DMS53 treated with DMSO at 0.1 percent for 48 hours (cell line): ENCODE measurements at regions not wholly inside any gene's neighbourhood (a gene's known extent, or its start where the extent isn't known, plus 50 kb on each side); places are given as distances from the start of the nearest gene placed in this dataset.

Experiments used
- DNase-seq: peaks from one replicate; lab custom pipeline; 2025; ENCODE audit not compliant: unreplicated experiment; lab: John Stamatoyannopoulos, UW

- DNase-seq: no peak
Measured at GRCh38 chrX:20393944-20394343, 127.2 kb upstream of the RPS6KA3 start.

GRCh38 chrX:20388594-20388993 is 121.9 kb upstream of the RPS6KA3 start:
- no peak for DNase-seq

- no peak for DNase-seq
Measured at GRCh38 chrX:20383477-20383876, 116.8 kb upstream of the RPS6KA3 start.

- peak; percentile 42 for DNase-seq
Measured at GRCh38 chrX:20382518-20383297, 116.0 kb upstream of the RPS6KA3 start.

GRCh38 chrX:20382082-20382481 is 115.4 kb upstream of the RPS6KA3 start:
- no peak for DNase-seq

- peak; percentile 89 for DNase-seq
Measured at GRCh38 chrX:20378233-20378920, 111.7 kb upstream of the RPS6KA3 start.

GRCh38 chrX:20374900-20375438 is 108.3 kb upstream of the RPS6KA3 start:
- DNase-seq: peak; percentile 55

GRCh38 chrX:20374450-20374849 is 107.7 kb upstream of the RPS6KA3 start:
- no peak for DNase-seq

- peak; percentile 39 for DNase-seq
Measured at GRCh38 chrX:20373063-20373462, 106.4 kb upstream of the RPS6KA3 start.

- no peak for DNase-seq
Measured at GRCh38 chrX:20372533-20372932, 105.8 kb upstream of the RPS6KA3 start.

- no peak for DNase-seq
Measured at GRCh38 chrX:20369468-20369867, 102.8 kb upstream of the RPS6KA3 start.

- DNase-seq: no peak
Measured at GRCh38 chrX:20364238-20364637, 97.5 kb upstream of the RPS6KA3 start.

- DNase-seq: no peak
Measured at GRCh38 chrX:20363275-20363674, 96.6 kb upstream of the RPS6KA3 start.

GRCh38 chrX:20362268-20363267 is 95.9 kb upstream of the RPS6KA3 start:
- DNase-seq: peak; percentile 96

GRCh38 chrX:20361890-20362262 is 95.2 kb upstream of the RPS6KA3 start:
- DNase-seq: peak; percentile 67

GRCh38 chrX:20361081-20361889 is 94.6 kb upstream of the RPS6KA3 start:
- peak; percentile 27 for DNase-seq

- DNase-seq: no peak
Measured at GRCh38 chrX:20355187-20355586, 88.5 kb upstream of the RPS6KA3 start.

- DNase-seq: no peak
Measured at GRCh38 chrX:20354505-20354904, 87.8 kb upstream of the RPS6KA3 start.

GRCh38 chrX:20352935-20353336 is 86.2 kb upstream of the RPS6KA3 start:
- DNase-seq: no peak

GRCh38 chrX:20352504-20352903 is 85.8 kb upstream of the RPS6KA3 start:
- no peak for DNase-seq
